ENCODE measurements at regions not wholly inside any gene's neighbourhood (a gene's known extent, or its start where the extent isn't known, plus 50 kb on each side); places are given as distances from the start of the nearest gene placed in this dataset.

- Histone ChIP-seq H3K36me3 (ENCODE audit: control insufficient read depth in 2 of 4, insufficient read depth in 4 of 4, low read length in 3 of 4) (no peaks in the 10 kb centered on the region), H4K5ac (ENCODE audit: insufficient read length, low read depth, low read length) (no peak overlapping the region), H2BK120ac (replicated peaks; ENCODE audit: low read depth, low read length) (no peak overlapping the region), H3K4ac (replicated peaks; ENCODE audit: insufficient read length, low read depth, low read length) (no peak overlapping the region), H3K9ac (replicated peaks in 1 of 4; ENCODE audit: extremely low read depth in 1 of 4, low read depth in 3 of 4, low read length in 3 of 4) (no peak overlapping the region), H4K91ac (replicated peaks; ENCODE audit: insufficient read length, low read length) (no peak overlapping the region), H3K27me3 (replicated peaks in 1 of 4; ENCODE audit: control insufficient read depth in 3 of 4, extremely low read depth in 1 of 4, insufficient read depth in 3 of 4, low read length in 3 of 4) (no peaks in the 10 kb centered on the region), H3K27ac (ENCODE audit: low read depth, low read length) (no peak overlapping the region), H2BK15ac (ENCODE audit: low read length) (no peak overlapping the region), H3K79me2 (ENCODE audit: control insufficient read depth in 1 of 2, insufficient read depth in 2 of 2, low read length in 2 of 2) (no peaks in the 10 kb centered on the region), H3K56ac (replicated peaks; ENCODE audit: insufficient read length, low read depth, low read length) (no peak overlapping the region), H3K4me1 (replicated peaks in 1 of 4; ENCODE audit: control insufficient read depth in 3 of 4, insufficient read depth in 4 of 4, low read length in 3 of 4) (peaks cover 0 to 5% (median 2%) of the 10 kb centered on the region in 4 experiments; a peak in 3 of 7 replicates), H4K8ac (ENCODE audit: extremely low read depth, insufficient read depth, low read length) (no peak overlapping the region), H3K4me2 (ENCODE audit: insufficient read depth in 1 of 2, low read depth in 2 of 2, low read length in 2 of 2) (no peak overlapping the region), H3K4me3 (ENCODE audit: extremely low read depth in 1 of 4, insufficient read depth in 2 of 4, low read depth in 3 of 4, low read length in 4 of 4) (no peak overlapping the region), H3K9me3 (ENCODE audit: insufficient read depth in 2 of 2, low read depth in 1 of 2, low read length in 1 of 2) (no peaks in the 10 kb centered on the region), H4K20me1 (replicated peaks in 1 of 2; ENCODE audit: control insufficient read depth in 1 of 2, insufficient read depth in 2 of 2, low read length in 2 of 2) (no peaks in the 10 kb centered on the region), H2AFZ (ENCODE audit: low read length) (no peak overlapping the region), H3K79me1 (ENCODE audit: low read depth, low read length) (no peaks in the 10 kb centered on the region), H2BK5ac (ENCODE audit: low read depth, low read length) (no peak overlapping the region), H3K23ac (ENCODE audit: insufficient read length) (no peak overlapping the region), H2AK5ac (ENCODE audit: low read depth, low read length) (no peak overlapping the region), H2BK20ac (ENCODE audit: low read length) (no peak overlapping the region), H3K23me2 (ENCODE audit: low read depth, low read length) (no peaks in the 10 kb centered on the region), H2BK12ac (ENCODE audit: low read depth, low read length) (no peak overlapping the region), H3K14ac (ENCODE audit: insufficient read length) (no peak overlapping the region), H3K18ac (ENCODE audit: extremely low read depth, low read length) (no peak overlapping the region)
- no peak for DNase-seq (ENCODE audit: low read depth in 1 of 2, low spot score in 2 of 2)
- WGBS, 2 experiments (ENCODE audit: extremely low coverage in 1 of 2, insufficient coverage in 1 of 2, insufficient read length in 1 of 2, insufficient replicate concordance in 2 of 2, low coverage in 1 of 2, low lambda C conversion rate in 2 of 2, missing lambda C conversion rate in 1 of 2) = 83% methylated on average over 5 of the region's 5 CpGs; no CpG with 5 or more reads in 1 of the 2 experiments
- FAIRE-seq = no peak
- POLR2A ChIA-PET (ENCODE audit: partially characterized antibody) = no interaction called here
- CTCF ChIA-PET (ENCODE audit: partially characterized antibody) = interaction anchor here (1.3 kb wide), 1 partner anchor 20 kb away, joined by 3 read pairs; no protein-coding TSS in a partner anchor
- TF ChIP-seq POLR2AphosphoS5 (IDR thresholded peaks at IDR 0.05; ENCODE audit: low read depth, low read length) = no peak
- TF ChIP-seq POLR2A (IDR thresholded peaks at IDR 0.05; ENCODE audit: control extremely low read depth in 1 of 2, low read depth in 2 of 2, low read length in 2 of 2) = no peak
- TF ChIP-seq ASH2L (IDR thresholded peaks at IDR 0.05; ENCODE audit: low read length) = no peak
- TF ChIP-seq BACH1 (IDR thresholded peaks at IDR 0.05; ENCODE audit: low read length) = no peak
- no peak for TF ChIP-seq CTBP2 (IDR thresholded peaks at IDR 0.05; ENCODE audit: borderline replicate concordance, insufficient read depth, insufficient read length, low read length)
- TF ChIP-seq RXRA (IDR thresholded peaks at IDR 0.05; ENCODE audit: insufficient read depth, low read depth, low read length) = no peak
- TF ChIP-seq NANOG (IDR thresholded peaks at IDR 0.05; ENCODE audit: insufficient read depth, low read depth, low read length, poor library complexity, severe bottlenecking) = no peak
- no peak for TF ChIP-seq SP1 (IDR thresholded peaks at IDR 0.05; ENCODE audit: low read depth, low read length)
- no peak for TF ChIP-seq ZNF274 (IDR thresholded peaks at IDR 0.05; ENCODE audit: borderline replicate concordance, extremely low read depth, low read length)
- no peak for TF ChIP-seq SIN3A (conservative IDR thresholded peaks at IDR 0.05 in 1 of 2, IDR thresholded peaks at IDR 0.05 in 1 of 2; ENCODE audit: low read depth in 1 of 2, low read length in 2 of 2)
- TF ChIP-seq CEBPB (IDR thresholded peaks at IDR 0.05; ENCODE audit: low read depth, low read length) = no peak
- TF ChIP-seq CBX5 (IDR thresholded peaks at IDR 0.05; ENCODE audit: low read depth, low read length) = no peak
- no peak for TF ChIP-seq JUN (IDR thresholded peaks at IDR 0.05; ENCODE audit: low read depth, low read length)
- TF ChIP-seq HDAC2 (IDR thresholded peaks at IDR 0.05; ENCODE audit: borderline replicate concordance in 1 of 2, low read depth in 2 of 2, low read length in 2 of 2) = no peak
- TF ChIP-seq BCL11A (IDR thresholded peaks at IDR 0.05; ENCODE audit: low read depth in 2 of 2, low read length in 2 of 2) = no peak
Observed at GRCh38 chr6:80435457-80435856, 329.0 kb downstream of the BCKDHB start.

All from H1 (cell line).